ENCODE measurements at regions not wholly inside any gene's neighbourhood (a gene's known extent, or its start where the extent isn't known, plus 50 kb on each side); places are given as distances from the start of the nearest gene placed in this dataset.

DNA sequence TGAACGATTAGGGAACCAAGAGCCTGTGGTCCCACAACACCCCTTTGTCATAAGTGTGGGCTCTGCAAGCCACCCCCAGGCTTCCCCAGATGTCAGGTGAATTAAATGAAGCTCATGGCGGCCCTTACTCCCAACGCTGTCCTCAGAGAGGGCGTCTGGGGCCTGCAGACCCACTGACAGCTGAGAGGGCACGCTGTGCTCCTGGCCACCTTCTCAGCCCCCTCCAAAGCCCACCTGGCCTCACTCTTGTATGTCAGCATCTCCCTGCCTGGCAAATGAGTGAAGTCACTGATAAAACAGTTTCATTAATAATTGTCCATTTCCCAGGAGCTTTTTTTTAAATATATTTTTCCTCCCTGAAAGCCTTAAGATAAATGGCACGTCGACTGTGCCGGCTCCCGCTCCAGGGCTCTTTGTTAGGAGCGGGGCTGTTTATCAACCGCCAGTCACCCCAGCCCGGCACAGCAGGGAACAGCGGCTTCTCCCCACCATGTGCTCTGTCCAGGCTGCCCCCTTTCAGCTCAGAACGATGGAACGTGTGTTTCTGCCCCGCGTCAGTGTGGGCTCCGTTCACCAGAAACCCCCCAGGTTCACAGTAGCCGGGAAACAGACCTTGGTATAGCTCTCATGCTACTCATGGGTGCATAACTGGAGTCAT, 94.7 kb upstream of the SFSWAP start:
- no peak for TF ChIP-seq POLR2AphosphoS5 (IDR thresholded peaks at IDR 0.05; ENCODE audit: low read depth, low read length)
- no peak for TF ChIP-seq POLR2A (IDR thresholded peaks at IDR 0.05; ENCODE audit: low read depth, low read length)
- TF ChIP-seq TAF1 (IDR thresholded peaks at IDR 0.05; ENCODE audit: borderline replicate concordance, low read depth, low read length), result no peak
- DNase-seq (ENCODE audit: insufficient read length) (no peak), FAIRE-seq (no peak)

DNA sequence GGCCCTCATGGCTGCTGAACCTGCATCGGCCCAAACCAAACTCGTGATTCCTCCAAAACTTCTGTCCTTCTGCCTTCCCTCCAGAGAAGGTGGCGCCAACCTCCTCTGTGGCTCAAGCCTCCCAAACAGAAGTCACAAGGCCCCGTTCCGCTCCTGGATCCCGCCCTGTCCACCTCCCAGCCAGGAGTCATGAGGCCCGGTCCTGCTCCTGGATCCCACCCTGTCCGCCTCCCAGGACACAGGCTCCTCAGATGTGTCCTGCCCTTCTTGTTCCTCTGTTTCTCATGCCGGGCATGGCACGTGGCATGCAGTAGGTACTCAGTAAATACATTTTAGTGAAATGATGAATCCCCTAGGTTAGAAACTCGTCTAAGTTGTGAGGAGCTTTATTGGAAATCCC, 94.2 kb upstream of the SFSWAP start:
- TF ChIP-seq POLR2AphosphoS5 (IDR thresholded peaks at IDR 0.05; ENCODE audit: low read depth, low read length), result no peak
- no peak for TF ChIP-seq POLR2A (IDR thresholded peaks at IDR 0.05; ENCODE audit: low read depth, low read length)
- TF ChIP-seq TAF1 (IDR thresholded peaks at IDR 0.05; ENCODE audit: borderline replicate concordance, low read depth, low read length), result no peak
- FAIRE-seq (no peak), DNase-seq (ENCODE audit: insufficient read length) (no peak)

GRCh38 chr12:131617179-131617578, 93.7 kb upstream of the SFSWAP start:
- FAIRE-seq (no peak), DNase-seq (ENCODE audit: insufficient read length) (no peak)
- TF ChIP-seq POLR2AphosphoS5 (IDR thresholded peaks at IDR 0.05; ENCODE audit: low read depth, low read length) (no peak), TAF1 (IDR thresholded peaks at IDR 0.05; ENCODE audit: borderline replicate concordance, low read depth, low read length) (no peak), POLR2A (IDR thresholded peaks at IDR 0.05; ENCODE audit: low read depth, low read length) (no peak)

DNA sequence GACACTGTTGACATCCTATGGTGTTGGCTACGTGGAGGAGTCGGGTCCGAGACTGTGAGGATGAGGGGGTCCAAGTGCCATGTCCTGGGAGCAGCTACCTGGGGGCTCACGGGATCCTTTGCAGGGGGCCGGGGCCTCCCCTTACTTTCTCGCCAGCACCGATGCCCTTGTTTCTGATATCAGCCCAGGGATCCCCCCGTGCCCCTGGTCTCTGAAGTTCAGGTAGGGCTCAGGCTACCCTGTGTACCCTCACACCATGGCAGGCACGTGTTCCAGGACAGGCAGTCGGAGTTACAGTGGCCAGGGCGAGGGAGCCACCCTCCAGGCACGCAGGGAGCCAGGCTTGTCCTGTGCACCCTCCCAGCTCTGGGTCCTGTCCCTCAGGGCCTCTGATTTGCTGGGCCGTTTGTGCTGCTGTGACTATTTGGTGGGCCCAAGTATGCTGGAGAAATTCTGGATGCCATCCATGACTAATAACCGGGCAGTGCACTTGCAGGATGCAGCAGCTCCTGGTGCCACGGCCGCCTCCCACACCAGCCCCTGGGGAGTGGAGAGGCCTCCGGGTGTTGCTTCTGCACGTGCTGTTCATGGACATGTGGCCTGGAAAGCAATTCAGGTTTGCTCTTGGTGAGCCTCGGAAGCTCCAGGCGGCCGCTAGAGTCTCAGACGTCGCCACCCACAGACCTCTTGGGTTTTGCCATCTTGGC, 93.1 kb upstream of the SFSWAP start:
- FAIRE-seq, result no peak
- no peak for TF ChIP-seq TAF1 (IDR thresholded peaks at IDR 0.05; ENCODE audit: borderline replicate concordance, low read depth, low read length)
- no peak for TF ChIP-seq POLR2A (IDR thresholded peaks at IDR 0.05; ENCODE audit: low read depth, low read length)
- DNase-seq (ENCODE audit: insufficient read length), result no peak

DNA sequence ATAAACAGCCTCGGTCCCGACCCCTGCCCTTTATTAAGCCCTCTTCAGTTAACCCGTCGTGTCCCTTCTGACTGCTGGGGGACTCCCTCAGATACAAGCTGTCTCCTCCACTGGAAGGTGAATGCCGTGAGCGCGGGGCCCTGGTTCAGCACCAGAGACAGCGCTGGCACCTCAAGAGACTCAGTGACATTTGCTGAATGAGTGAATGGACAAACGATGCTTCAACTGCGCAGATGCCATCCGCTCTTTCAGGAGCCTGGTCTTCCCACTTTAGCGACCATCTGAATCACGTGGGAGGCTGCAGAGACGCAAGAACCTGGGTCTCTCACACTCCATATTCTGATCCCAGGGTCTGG, 92.6 kb upstream of the SFSWAP start:
- TF ChIP-seq POLR2A (IDR thresholded peaks at IDR 0.05; ENCODE audit: low read depth, low read length), result no peak
- TF ChIP-seq TAF1 (IDR thresholded peaks at IDR 0.05; ENCODE audit: borderline replicate concordance, low read depth, low read length), result no peak
- no peak for TF ChIP-seq POLR2AphosphoS5 (IDR thresholded peaks at IDR 0.05; ENCODE audit: low read depth, low read length)
- FAIRE-seq, result no peak
- no peak for DNase-seq (ENCODE audit: insufficient read length)

- DNase-seq (ENCODE audit: insufficient read length) (no peak), FAIRE-seq (no peak)
- no peak for TF ChIP-seq TAF1 (IDR thresholded peaks at IDR 0.05; ENCODE audit: borderline replicate concordance, low read depth, low read length)
- TF ChIP-seq POLR2AphosphoS5 (IDR thresholded peaks at IDR 0.05; ENCODE audit: low read depth, low read length), result no peak
- TF ChIP-seq POLR2A (IDR thresholded peaks at IDR 0.05; ENCODE audit: low read depth, low read length), result no peak
Observed at GRCh38 chr12:131618701-131619100, 92.2 kb upstream of the SFSWAP start.

DNA sequence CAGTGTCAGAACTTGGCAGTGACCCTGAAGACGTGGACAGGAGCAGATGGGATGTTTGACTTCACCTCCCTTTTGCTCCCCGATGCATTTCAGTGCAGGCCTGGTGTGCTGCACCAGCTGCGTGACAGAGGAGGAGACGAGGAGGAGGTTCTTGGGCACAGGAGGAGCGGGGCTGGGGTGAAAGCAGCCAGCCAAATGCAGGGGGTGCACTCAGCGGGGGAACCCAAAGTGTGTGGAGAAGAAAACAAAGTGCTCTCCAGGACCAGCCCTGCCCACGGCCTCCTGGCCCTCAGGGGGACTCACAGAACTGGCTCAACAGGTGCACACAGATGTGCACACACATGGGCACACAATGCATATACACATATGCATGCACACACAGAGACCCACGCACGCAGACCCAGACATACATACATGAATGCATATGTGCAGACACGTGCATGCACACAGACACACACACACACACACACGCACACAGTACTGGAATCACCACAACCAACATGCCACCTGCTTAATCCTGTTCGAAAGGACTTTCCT, 91.7 kb upstream of the SFSWAP start:
- no peak for DNase-seq (ENCODE audit: insufficient read length)
- TF ChIP-seq POLR2A (IDR thresholded peaks at IDR 0.05; ENCODE audit: low read depth, low read length), result no peak
- no peak for TF ChIP-seq TAF1 (IDR thresholded peaks at IDR 0.05; ENCODE audit: borderline replicate concordance, low read depth, low read length)
- no peak for TF ChIP-seq POLR2AphosphoS5 (IDR thresholded peaks at IDR 0.05; ENCODE audit: low read depth, low read length)
- FAIRE-seq, result no peak

- DNase-seq (ENCODE audit: insufficient read length) (no peak), FAIRE-seq (no peak)
- TF ChIP-seq TAF1 (IDR thresholded peaks at IDR 0.05; ENCODE audit: borderline replicate concordance, low read depth, low read length) (no peak), POLR2A (IDR thresholded peaks at IDR 0.05; ENCODE audit: low read depth, low read length) (no peak), POLR2AphosphoS5 (IDR thresholded peaks at IDR 0.05; ENCODE audit: low read depth, low read length) (no peak)
Observed at GRCh38 chr12:131619736-131620506, 91.0 kb upstream of the SFSWAP start.

- FAIRE-seq, result no peak
- TF ChIP-seq POLR2AphosphoS5 (IDR thresholded peaks at IDR 0.05; ENCODE audit: low read depth, low read length) (no peak), TAF1 (IDR thresholded peaks at IDR 0.05; ENCODE audit: borderline replicate concordance, low read depth, low read length) (no peak), POLR2A (IDR thresholded peaks at IDR 0.05; ENCODE audit: low read depth, low read length) (no peak)
- DNase-seq (ENCODE audit: insufficient read length), result no peak
Observed at GRCh38 chr12:131620520-131620919, 90.4 kb upstream of the SFSWAP start.

GRCh38 chr12:131620946-131621681, 89.8 kb upstream of the SFSWAP start:
- no peak for TF ChIP-seq POLR2A (IDR thresholded peaks at IDR 0.05; ENCODE audit: low read depth, low read length)
- FAIRE-seq (no peak), DNase-seq (ENCODE audit: insufficient read length) (no peak)

GRCh38 chr12:131621701-131622421, 89.0 kb upstream of the SFSWAP start:
- DNase-seq (ENCODE audit: insufficient read length), result no peak
- TF ChIP-seq POLR2A (IDR thresholded peaks at IDR 0.05; ENCODE audit: low read depth, low read length) (no peak), POLR2AphosphoS5 (IDR thresholded peaks at IDR 0.05; ENCODE audit: low read depth, low read length) (no peak), TAF1 (IDR thresholded peaks at IDR 0.05; ENCODE audit: borderline replicate concordance, low read depth, low read length) (no peak)
- FAIRE-seq, result no peak

All from GM12892 (cell line).